ENCODE measurements at regions not wholly inside any gene's neighbourhood (a gene's known extent, or its start where the extent isn't known, plus 50 kb on each side); places are given as distances from the start of the nearest gene placed in this dataset.

DNA sequence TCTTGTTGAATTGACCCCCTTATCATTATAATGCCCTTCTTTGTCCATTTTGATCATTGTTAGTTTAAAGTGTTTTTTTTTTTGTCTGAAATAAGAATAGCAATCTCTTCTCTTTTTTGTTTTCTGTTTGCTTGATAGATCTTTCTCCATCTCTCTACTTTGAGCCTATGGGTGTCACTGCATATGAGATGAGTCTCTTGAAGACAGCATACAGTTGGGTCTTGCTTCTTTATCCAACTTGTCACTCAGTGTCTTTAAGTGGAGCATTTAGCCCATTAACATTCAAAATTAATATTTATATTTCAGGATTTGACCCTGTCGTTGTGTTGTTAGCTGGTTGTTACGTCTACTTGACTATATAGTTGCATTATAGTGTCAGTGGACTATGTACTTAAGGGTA, 135.4 kb downstream of the HMHB1 start:
- TF ChIP-seq, protein P1, sequence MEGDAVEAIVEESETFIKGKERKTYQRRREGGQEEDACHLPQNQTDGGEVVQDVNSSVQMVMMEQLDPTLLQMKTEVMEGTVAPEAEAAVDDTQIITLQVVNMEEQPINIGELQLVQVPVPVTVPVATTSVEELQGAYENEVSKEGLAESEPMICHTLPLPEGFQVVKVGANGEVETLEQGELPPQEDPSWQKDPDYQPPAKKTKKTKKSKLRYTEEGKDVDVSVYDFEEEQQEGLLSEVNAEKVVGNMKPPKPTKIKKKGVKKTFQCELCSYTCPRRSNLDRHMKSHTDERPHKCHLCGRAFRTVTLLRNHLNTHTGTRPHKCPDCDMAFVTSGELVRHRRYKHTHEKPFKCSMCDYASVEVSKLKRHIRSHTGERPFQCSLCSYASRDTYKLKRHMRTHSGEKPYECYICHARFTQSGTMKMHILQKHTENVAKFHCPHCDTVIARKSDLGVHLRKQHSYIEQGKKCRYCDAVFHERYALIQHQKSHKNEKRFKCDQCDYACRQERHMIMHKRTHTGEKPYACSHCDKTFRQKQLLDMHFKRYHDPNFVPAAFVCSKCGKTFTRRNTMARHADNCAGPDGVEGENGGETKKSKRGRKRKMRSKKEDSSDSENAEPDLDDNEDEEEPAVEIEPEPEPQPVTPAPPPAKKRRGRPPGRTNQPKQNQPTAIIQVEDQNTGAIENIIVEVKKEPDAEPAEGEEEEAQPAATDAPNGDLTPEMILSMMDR (IDR thresholded peaks at IDR 0.05; ENCODE audit: extremely low read depth, missing control alignments): no peak
- no peak for DNase-seq (ENCODE audit: low spot score)

DNA sequence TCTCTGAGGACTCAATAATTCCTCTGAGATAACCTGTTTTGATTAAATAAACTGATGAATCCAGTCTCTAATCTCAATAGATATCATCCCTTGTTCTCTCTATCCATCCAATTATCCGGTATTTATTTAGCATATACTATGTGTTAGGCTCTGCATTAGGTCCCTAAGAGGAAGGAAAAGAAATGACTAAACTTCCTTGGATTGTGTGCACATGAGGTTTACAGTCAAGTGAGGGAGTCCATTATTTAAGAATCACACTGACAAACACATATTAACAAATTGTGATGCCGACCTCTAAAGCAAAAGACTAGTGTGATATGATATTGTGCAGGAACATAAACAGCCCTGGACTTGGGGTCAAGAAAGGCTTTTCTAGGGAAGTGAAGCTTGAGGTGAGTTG, 140.8 kb downstream of the HMHB1 start:
- TF ChIP-seq, protein P1 (IDR thresholded peaks at IDR 0.05; ENCODE audit: extremely low read depth, missing control alignments): no peak
- DNase-seq (ENCODE audit: low spot score): no peak

DNA sequence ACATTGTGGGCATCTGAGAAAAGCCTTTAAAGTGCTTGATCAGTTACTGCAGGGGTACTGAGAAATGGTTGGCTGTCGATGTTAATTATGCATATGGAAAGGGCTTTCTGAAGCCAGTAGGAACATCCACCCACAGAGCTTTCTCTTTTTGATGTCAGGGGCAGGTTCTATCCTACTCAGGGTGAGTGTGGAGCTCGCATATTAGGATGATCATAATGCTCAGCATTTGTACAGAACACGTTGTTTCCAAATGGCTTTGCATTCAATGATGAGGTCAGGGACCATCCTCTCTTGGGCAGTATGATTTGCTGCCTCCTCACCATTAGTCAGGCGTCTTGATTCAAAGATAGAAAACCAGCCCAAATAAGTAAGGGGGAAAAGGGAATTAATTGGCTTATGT, 141.9 kb downstream of the HMHB1 start:
- TF ChIP-seq, protein P1 (IDR thresholded peaks at IDR 0.05; ENCODE audit: extremely low read depth, missing control alignments): no peak
- DNase-seq (ENCODE audit: low spot score): no peak

DNA sequence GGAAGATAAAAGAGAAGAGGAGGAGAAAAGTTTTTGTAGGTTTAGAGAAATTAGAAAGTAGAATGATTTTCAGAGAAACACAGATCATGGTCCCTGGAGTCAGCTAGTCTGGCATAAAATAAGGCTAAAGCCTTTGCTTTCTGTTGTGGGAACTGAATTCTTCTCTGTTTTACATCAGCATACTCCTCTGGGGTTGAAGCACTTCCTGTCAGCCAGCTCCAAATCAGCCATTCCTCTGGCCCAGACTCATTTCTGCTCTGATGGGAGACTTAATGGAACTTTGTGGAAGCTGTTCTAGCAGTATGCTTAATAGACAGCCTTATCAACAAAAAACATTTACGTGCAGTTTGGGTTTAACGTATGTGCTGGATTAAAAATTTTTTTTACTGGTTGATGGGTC, 143.2 kb downstream of the HMHB1 start:
- DNase-seq (ENCODE audit: low spot score): no peak
- TF ChIP-seq, protein P1 (IDR thresholded peaks at IDR 0.05; ENCODE audit: extremely low read depth, missing control alignments): no peak

DNA sequence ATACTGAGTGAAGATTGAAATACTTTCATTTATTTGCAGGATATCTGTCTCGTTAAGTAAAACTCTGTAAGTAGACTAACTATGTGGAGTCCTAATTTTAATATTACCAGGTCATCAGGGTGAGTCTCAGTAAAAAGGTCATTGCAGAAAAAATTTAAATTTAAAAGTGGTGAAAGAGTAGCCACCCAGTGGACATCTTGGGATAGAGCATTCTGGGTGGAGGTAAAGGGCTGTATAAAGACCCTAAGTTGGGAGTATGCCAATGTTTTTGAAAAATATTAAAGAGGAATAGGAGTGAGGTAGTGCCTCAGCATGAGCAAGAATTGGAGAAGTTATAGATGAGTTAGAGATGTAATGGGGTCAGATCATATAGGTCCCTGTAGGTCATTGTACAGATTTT, 145.5 kb downstream of the HMHB1 start:
- no peak for DNase-seq (ENCODE audit: low spot score)
- TF ChIP-seq, protein P1 (IDR thresholded peaks at IDR 0.05; ENCODE audit: extremely low read depth, missing control alignments): no peak

DNA sequence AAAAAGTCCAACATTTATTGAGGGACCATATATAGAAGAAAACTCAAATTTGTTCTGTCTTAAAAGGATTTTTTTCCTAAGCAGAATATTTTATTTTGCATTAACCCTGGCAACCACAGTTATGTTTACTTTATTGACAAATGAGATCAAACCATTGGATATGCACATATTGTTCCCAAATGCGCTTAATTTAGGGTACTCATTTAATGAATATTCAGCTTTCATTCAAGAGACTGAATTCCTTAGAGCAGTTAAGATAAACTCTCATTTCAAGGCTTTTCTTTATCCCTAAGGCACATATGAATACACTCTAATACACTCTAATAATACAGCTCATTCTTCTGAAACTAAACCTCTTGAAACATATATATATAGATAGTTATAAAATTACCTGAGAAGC, 150.2 kb downstream of the HMHB1 start:
- TF ChIP-seq, protein P1 (IDR thresholded peaks at IDR 0.05; ENCODE audit: extremely low read depth, missing control alignments): no peak
- DNase-seq (ENCODE audit: low spot score): no peak

DNA sequence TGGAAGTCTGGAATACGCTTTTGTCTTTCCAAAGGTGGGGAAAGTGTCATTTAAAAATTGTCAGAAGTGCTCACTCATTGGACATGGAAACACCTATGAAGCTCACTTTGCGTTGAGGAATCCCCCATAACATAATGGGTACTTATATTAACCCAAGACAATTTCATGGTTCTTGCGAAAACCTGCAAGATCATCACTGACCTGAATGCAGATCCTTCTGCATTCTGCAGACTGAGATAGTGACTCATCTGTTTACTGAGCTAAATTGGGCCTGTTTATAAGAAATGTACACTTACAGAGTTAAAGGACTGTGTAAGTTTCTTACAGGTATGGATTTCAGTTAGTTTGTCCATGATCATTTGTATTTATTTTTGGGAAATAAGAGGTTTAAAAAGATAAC, 153.0 kb downstream of the HMHB1 start:
- TF ChIP-seq, protein P1 (IDR thresholded peaks at IDR 0.05; ENCODE audit: extremely low read depth, missing control alignments): no peak
- DNase-seq (ENCODE audit: low spot score): no peak

Measured in GM20000 (cell line).